Ascending aorta (tissue), 2 donors: ENCODE measurements at regions not wholly inside any gene's neighbourhood (a gene's known extent, or its start where the extent isn't known, plus 50 kb on each side); places are given as distances from the start of the nearest gene placed in this dataset.

ENCODE experiments used
- DNase-seq, 2 donors: peaks; one replicate each; pipeline ENCODE4 v3.0.0-alpha.2; 2019; ENCODE audit warnings: low spot score in 2 of 2
- H3K27ac ChIP-seq, 2 donors: fragments of 200-600 bp; sonication (generic); one replicate each; pipeline ENCODE4 v1.5.1; 2016 to 2017; ENCODE audit warnings: mild to moderate bottlenecking in 1 of 2
- H3K27me3 ChIP-seq: fragments of 200-600 bp; sonication (generic); one replicate; pipeline ENCODE4 v1.5.1; 2017
- H3K36me3 ChIP-seq, 2 donors: fragments of 200-600 bp; sonication (generic); one replicate each; pipeline ENCODE4 v1.5.1; 2016
- H3K4me1 ChIP-seq, 2 donors: fragments of 200-600 bp; sonication (generic); one replicate each; pipeline ENCODE4 v1.5.1; 2016 to 2017; ENCODE audit warnings: mild to moderate bottlenecking in 1 of 2
- H3K4me3 ChIP-seq, 2 donors: fragments of 200-600 bp; sonication (generic); one replicate each; pipeline ENCODE4 v1.5.1; 2016 to 2017; ENCODE audit warnings: mild to moderate bottlenecking in 1 of 2
- H3K9me3 ChIP-seq, 2 donors: fragments of 200-600 bp; sonication (generic); one replicate each; pipeline ENCODE4 v1.5.1; 2016
- intact Hi-C: fragments of 100-400 bp; cut with DNase I; formaldehyde crosslinking; loops from one replicate; pipeline ENCODE4 v1.15.1; 2023
- TF ChIP-seq, protein P1 (sequence below), 3 experiments: fragments of 200-600 bp in 2 of 3; fragments of 450-650 bp in 1 of 3; sonication (generic) in 2 of 3; IDR thresholded peaks; one replicate each; pipeline ENCODE4 v1.5.1; 2016 to 2019; ENCODE audit warnings: antibody characterized with exemption in 3 of 3, mild to moderate bottlenecking in 1 of 3, moderate library complexity in 1 of 3

DNA sequence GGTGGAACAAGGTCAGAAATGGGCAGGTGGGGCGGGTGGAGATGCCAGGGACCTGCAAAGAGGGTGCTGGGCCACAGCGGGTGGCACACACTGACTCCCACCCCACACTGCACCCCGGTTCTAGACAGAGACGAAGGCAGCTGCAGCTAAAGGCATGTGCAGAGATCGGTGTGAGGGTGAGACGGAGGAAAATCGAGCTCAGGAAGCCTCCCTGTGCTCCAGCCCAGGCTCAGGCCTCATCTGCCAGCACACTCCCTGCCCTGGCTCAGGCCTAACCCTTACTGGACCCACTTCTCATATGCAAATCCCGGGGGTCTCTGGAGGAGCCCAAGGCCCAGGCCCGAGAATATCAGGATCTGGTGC, 130.8 kb upstream of the PPP1R26 start:
- Histone ChIP-seq H3K27me3 (no peaks in the 10 kb centered on the region), H3K4me1 (no peaks in the 10 kb centered on the region), H3K4me3 (no peak overlapping the region), H3K9me3 (no peaks in the 10 kb centered on the region), H3K27ac (no peak overlapping the region), H3K36me3 (no peaks in the 10 kb centered on the region)
- intact Hi-C loops = no loop called here
- TF ChIP-seq, protein P1, sequence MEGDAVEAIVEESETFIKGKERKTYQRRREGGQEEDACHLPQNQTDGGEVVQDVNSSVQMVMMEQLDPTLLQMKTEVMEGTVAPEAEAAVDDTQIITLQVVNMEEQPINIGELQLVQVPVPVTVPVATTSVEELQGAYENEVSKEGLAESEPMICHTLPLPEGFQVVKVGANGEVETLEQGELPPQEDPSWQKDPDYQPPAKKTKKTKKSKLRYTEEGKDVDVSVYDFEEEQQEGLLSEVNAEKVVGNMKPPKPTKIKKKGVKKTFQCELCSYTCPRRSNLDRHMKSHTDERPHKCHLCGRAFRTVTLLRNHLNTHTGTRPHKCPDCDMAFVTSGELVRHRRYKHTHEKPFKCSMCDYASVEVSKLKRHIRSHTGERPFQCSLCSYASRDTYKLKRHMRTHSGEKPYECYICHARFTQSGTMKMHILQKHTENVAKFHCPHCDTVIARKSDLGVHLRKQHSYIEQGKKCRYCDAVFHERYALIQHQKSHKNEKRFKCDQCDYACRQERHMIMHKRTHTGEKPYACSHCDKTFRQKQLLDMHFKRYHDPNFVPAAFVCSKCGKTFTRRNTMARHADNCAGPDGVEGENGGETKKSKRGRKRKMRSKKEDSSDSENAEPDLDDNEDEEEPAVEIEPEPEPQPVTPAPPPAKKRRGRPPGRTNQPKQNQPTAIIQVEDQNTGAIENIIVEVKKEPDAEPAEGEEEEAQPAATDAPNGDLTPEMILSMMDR (IDR thresholded peaks at IDR 0.05) = no peak
- no peak for DNase-seq

- intact Hi-C loops = no loop called here
- H3K36me3 ChIP-seq = no peaks in the 10 kb centered on the region
- TF ChIP-seq, protein P1 (IDR thresholded peaks at IDR 0.05) = no peak
- no peaks in the 10 kb centered on the region for H3K27me3 ChIP-seq
- H3K4me1 ChIP-seq = no peaks in the 10 kb centered on the region
- H3K9me3 ChIP-seq = no peaks in the 10 kb centered on the region
- no peak overlapping the region for H3K27ac ChIP-seq
- no peak overlapping the region for H3K4me3 ChIP-seq
- no peak for DNase-seq
These were observed 130.2 kb upstream of the PPP1R26 start for GRCh38 chr9:135349212-135350002.

GRCh38 chr9:135350003-135350315, 129.6 kb upstream of the PPP1R26 start:
- no peaks in the 10 kb centered on the region for H3K9me3 ChIP-seq
- H3K4me1 ChIP-seq = no peaks in the 10 kb centered on the region
- H3K36me3 ChIP-seq = no peaks in the 10 kb centered on the region
- no peak overlapping the region for H3K4me3 ChIP-seq
- intact Hi-C loops = no loop called here
- no peak overlapping the region for H3K27ac ChIP-seq
- DNase-seq = no peak
- TF ChIP-seq, protein P1 (IDR thresholded peaks at IDR 0.05) = no peak
- H3K27me3 ChIP-seq = no peaks in the 10 kb centered on the region

GRCh38 chr9:135353935-135354334, 125.6 kb upstream of the PPP1R26 start:
- no peaks in the 10 kb centered on the region for H3K9me3 ChIP-seq
- no peak overlapping the region for H3K4me3 ChIP-seq
- H3K27me3 ChIP-seq = no peaks in the 10 kb centered on the region
- intact Hi-C loops = no loop called here
- H3K27ac ChIP-seq = no peak overlapping the region
- TF ChIP-seq, protein P1 (IDR thresholded peaks at IDR 0.05) = no peak
- DNase-seq = no peak
- H3K36me3 ChIP-seq = no peaks in the 10 kb centered on the region
- H3K4me1 ChIP-seq = no peaks in the 10 kb centered on the region

GRCh38 chr9:135355521-135356011, 124.0 kb upstream of the PPP1R26 start:
- TF ChIP-seq, protein P1 (IDR thresholded peaks at IDR 0.05) = no peak
- no peaks in the 10 kb centered on the region for H3K9me3 ChIP-seq
- H3K36me3 ChIP-seq = no peaks in the 10 kb centered on the region
- no peak for DNase-seq
- H3K27me3 ChIP-seq = no peaks in the 10 kb centered on the region
- H3K4me3 ChIP-seq = no peak overlapping the region
- intact Hi-C loops = no loop called here
- no peaks in the 10 kb centered on the region for H3K4me1 ChIP-seq
- no peak overlapping the region for H3K27ac ChIP-seq
